ENCODE measurements at regions not wholly inside any gene's neighbourhood (a gene's known extent, or its start where the extent isn't known, plus 50 kb on each side); places are given as distances from the start of the nearest gene placed in this dataset.

GRCh38 chrX:20670611-20671010 is 403.9 kb upstream of the RPS6KA3 start:
- TF ChIP-seq ZBTB21 (tag by site-specific recombination; IDR thresholded peaks at IDR 0.05) = no peak
- TF ChIP-seq KLF1 (tag by site-specific recombination; IDR thresholded peaks at IDR 0.05) = no peak
- TF ChIP-seq REST (tag by site-specific recombination; IDR thresholded peaks at IDR 0.05) = no peak
- no peak for TF ChIP-seq ZNF610 (tag by site-specific recombination; IDR thresholded peaks at IDR 0.05; ENCODE audit: borderline replicate concordance)
- no peak for TF ChIP-seq ZNF169 (tag by site-specific recombination; IDR thresholded peaks at IDR 0.05)
- TF ChIP-seq ZNF549 (tag by site-specific recombination; IDR thresholded peaks at IDR 0.05) = no peak
- TF ChIP-seq ZNF19 (tag by site-specific recombination; IDR thresholded peaks at IDR 0.05; ENCODE audit: low read depth) = no peak
- TF ChIP-seq ZSCAN23 (tag by site-specific recombination; IDR thresholded peaks at IDR 0.05) = no peak
- no peak for TF ChIP-seq ZNF184 (tag by site-specific recombination; IDR thresholded peaks at IDR 0.05)
- TF ChIP-seq HOXC10 (CRISPR knock-in tag; IDR thresholded peaks at IDR 0.05) = no peak
- TF ChIP-seq SCRT1 (tag by site-specific recombination; IDR thresholded peaks at IDR 0.05; ENCODE audit: borderline replicate concordance) = no peak
- TF ChIP-seq ZBTB6 (tag by site-specific recombination; IDR thresholded peaks at IDR 0.05) = no peak
- no peak for TF ChIP-seq OVOL3 (tag by site-specific recombination; IDR thresholded peaks at IDR 0.05)
- no peak for TF ChIP-seq MZF1 (tag by site-specific recombination; IDR thresholded peaks at IDR 0.05; ENCODE audit: borderline replicate concordance)
- TF ChIP-seq ZNF24 (tag by site-specific recombination; IDR thresholded peaks at IDR 0.05) = no peak
- no peak for TF ChIP-seq ZNF585B (tag by site-specific recombination; IDR thresholded peaks at IDR 0.05)
- no peak for TF ChIP-seq ZNF501 (tag by site-specific recombination; IDR thresholded peaks at IDR 0.05)
- TF ChIP-seq ZNF488 (tag by site-specific recombination; IDR thresholded peaks at IDR 0.05) = no peak
- no peak for TF ChIP-seq SP3 (tag by site-specific recombination; IDR thresholded peaks at IDR 0.05)
- ChIA-PET CTCF (no interaction called here), POLR2A (no interaction called here)
- Histone ChIP-seq H3K4me3 (ENCODE audit: low read depth, low read length) (no peak overlapping the region), H3K4me1 (ENCODE audit: control insufficient read depth, insufficient read depth, low read length) (no peaks in the 10 kb centered on the region), H3K27ac (ENCODE audit: extremely low read depth, low read depth, low read length) (no peak overlapping the region), H3K36me3 (ENCODE audit: control insufficient read depth in 2 of 2, insufficient read depth in 1 of 2, low read length in 2 of 2) (no peaks in the 10 kb centered on the region), H3K9me3 (ENCODE audit: control insufficient read depth, insufficient read depth, low read depth, low read length) (no peaks in the 10 kb centered on the region)

GRCh38 chrX:20668550-20668949 is 401.8 kb upstream of the RPS6KA3 start:
- H3K9me3 ChIP-seq (ENCODE audit: control insufficient read depth, insufficient read depth, low read depth, low read length) = no peaks in the 10 kb centered on the region
- no peak overlapping the region for H3K4me3 ChIP-seq (ENCODE audit: low read depth, low read length)
- no peaks in the 10 kb centered on the region for H3K4me1 ChIP-seq (ENCODE audit: control insufficient read depth, insufficient read depth, low read length)
- H3K27ac ChIP-seq (ENCODE audit: extremely low read depth, low read depth, low read length) = no peak overlapping the region
- POLR2A ChIA-PET = no interaction called here
- CTCF ChIA-PET = interaction anchor here (0.7 kb wide), 1 partner anchor 8 kb away, joined by 3 read pairs; no protein-coding TSS in a partner anchor
- H3K36me3 ChIP-seq (ENCODE audit: control insufficient read depth in 2 of 2, insufficient read depth in 1 of 2, low read length in 2 of 2) = no peaks in the 10 kb centered on the region
- no peak for TF ChIP-seq ZNF571 (tag by site-specific recombination; IDR thresholded peaks at IDR 0.05)
- TF ChIP-seq ZNF211 (tag by site-specific recombination; IDR thresholded peaks at IDR 0.05; ENCODE audit: low read depth) = no peak
- TF ChIP-seq ZNF624 (tag by site-specific recombination; IDR thresholded peaks at IDR 0.05) = no peak
- no peak for TF ChIP-seq ZNF138 (tag by site-specific recombination; IDR thresholded peaks at IDR 0.05; ENCODE audit: borderline replicate concordance)
- TF ChIP-seq ZNF530 (tag by site-specific recombination; IDR thresholded peaks at IDR 0.05; ENCODE audit: low read depth) = no peak
- TF ChIP-seq ZNF214 (tag by site-specific recombination; IDR thresholded peaks at IDR 0.05; ENCODE audit: borderline replicate concordance) = no peak
- TF ChIP-seq ZNF449 (tag by site-specific recombination; IDR thresholded peaks at IDR 0.05) = no peak
- no peak for TF ChIP-seq INSM2 (tag by site-specific recombination; IDR thresholded peaks at IDR 0.05)
- no peak for TF ChIP-seq SP7 (tag by site-specific recombination; IDR thresholded peaks at IDR 0.05)
